NCI-H345 treated with DMSO at 0.1 percent for 48 hours (cell line): ENCODE measurements at regions not wholly inside any gene's neighbourhood (a gene's known extent, or its start where the extent isn't known, plus 50 kb on each side); places are given as distances from the start of the nearest gene placed in this dataset.

Experiments used
- DNase-seq: peaks from one replicate; lab custom pipeline; 2025; ENCODE audit not compliant: unreplicated experiment; lab: John Stamatoyannopoulos, UW

GRCh38 chr2:211055438-211055837 lies 499.0 kb downstream of the CPS1 start:
- no peak for DNase-seq

- no peak for DNase-seq
These were observed 505.4 kb downstream of the CPS1 start for GRCh38 chr2:211061612-211062296.

GRCh38 chr2:211062297-211062612 lies 505.9 kb downstream of the CPS1 start:
- DNase-seq = no peak

GRCh38 chr2:211067029-211067428 lies 510.6 kb downstream of the CPS1 start:
- DNase-seq = no peak

GRCh38 chr2:211068108-211068780 lies 511.8 kb downstream of the CPS1 start:
- DNase-seq = no peak

GRCh38 chr2:211070547-211070946 lies 514.1 kb downstream of the CPS1 start:
- DNase-seq = no peak

- no peak for DNase-seq
These were observed 520.9 kb downstream of the CPS1 start for GRCh38 chr2:211077216-211077767.

GRCh38 chr2:211084352-211084751 lies 528.0 kb downstream of the CPS1 start:
- no peak for DNase-seq

- peak; percentile 22 for DNase-seq
These were observed 528.8 kb downstream of the CPS1 start for GRCh38 chr2:211085056-211085680.

GRCh38 chr2:211086049-211086448 lies 529.6 kb downstream of the CPS1 start:
- no peak for DNase-seq

GRCh38 chr2:211089127-211089526 lies 532.7 kb downstream of the CPS1 start:
- no peak for DNase-seq

GRCh38 chr2:211093743-211094303 lies 537.4 kb downstream of the CPS1 start:
- DNase-seq = no peak

- no peak for DNase-seq
These were observed 547.6 kb downstream of the CPS1 start for GRCh38 chr2:211103989-211104388.

- DNase-seq = no peak
These were observed 557.2 kb downstream of the CPS1 start for GRCh38 chr2:211113334-211114175.

- no peak for DNase-seq
These were observed 558.5 kb downstream of the CPS1 start for GRCh38 chr2:211114826-211115455.

- no peak for DNase-seq
These were observed 560.6 kb downstream of the CPS1 start for GRCh38 chr2:211117026-211117425.

GRCh38 chr2:211126256-211126655 lies 569.9 kb downstream of the CPS1 start:
- DNase-seq = no peak

- DNase-seq = no peak
These were observed 571.1 kb downstream of the CPS1 start for GRCh38 chr2:211127501-211127900.

GRCh38 chr2:211128287-211128686 lies 571.9 kb downstream of the CPS1 start:
- DNase-seq = no peak

- DNase-seq = no peak
These were observed 573.4 kb downstream of the CPS1 start for GRCh38 chr2:211129798-211130197.
